Osteoblast (primary cell): ENCODE measurements at regions not wholly inside any gene's neighbourhood (a gene's known extent, or its start where the extent isn't known, plus 50 kb on each side); places are given as distances from the start of the nearest gene placed in this dataset.

Experiments used
- DNase-seq: peaks from one replicate; pipeline ENCODE4 v3.0.0; 2011; ENCODE audit warnings: low spot score, mixed read lengths; ENCODE audit not compliant: insufficient read length; ENCODE audit errors: missing footprints
- H2AFZ ChIP-seq: 2 replicates; pipeline ENCODE4 v1.6.0; 2011; ENCODE audit warnings: mild to moderate bottlenecking, low read length
- H3K27ac ChIP-seq: 2 replicates; pipeline ENCODE4 v1.5.1; 2011; ENCODE audit warnings: mild to moderate bottlenecking, low read depth, low read length, moderate library complexity
- H3K27me3 ChIP-seq: 2 replicates; pipeline ENCODE4 v1.6.0; 2012; ENCODE audit warnings: mild to moderate bottlenecking, control low read depth, inconsistent platforms, low read length, moderate library complexity; ENCODE audit not compliant: insufficient read depth
- H3K36me3 ChIP-seq: 2 replicates; pipeline ENCODE4 v1.5.1; 2011; ENCODE audit warnings: mild to moderate bottlenecking, low read length, control low read depth, moderate library complexity; ENCODE audit not compliant: insufficient read depth
- H3K4me1 ChIP-seq: 2 replicates; pipeline ENCODE4 v1.5.1; 2011; ENCODE audit warnings: mild to moderate bottlenecking, low read length, control low read depth, moderate library complexity; ENCODE audit not compliant: insufficient read depth
- H3K4me2 ChIP-seq: 2 replicates; pipeline ENCODE4 v1.6.0; 2011; ENCODE audit warnings: mild to moderate bottlenecking, low read length; ENCODE audit not compliant: insufficient read depth
- H3K4me3 ChIP-seq: fragments of 200-600 bp; sonication (generic); 3 replicates; pipeline ENCODE4 v1.5.1; 2012; ENCODE audit warnings: mild to moderate bottlenecking, low read length, inconsistent platforms; ENCODE audit not compliant: insufficient read depth
- H3K79me2 ChIP-seq: 2 replicates; pipeline ENCODE4 v1.6.0; 2012; ENCODE audit warnings: mild to moderate bottlenecking, low read length, control low read depth, inconsistent platforms; ENCODE audit not compliant: insufficient read depth
- H3K9me3 ChIP-seq: 2 replicates; pipeline ENCODE4 v1.5.1; 2011; ENCODE audit warnings: low read depth, low read length, control low read depth
- H4K20me1 ChIP-seq: 2 replicates; pipeline ENCODE4 v1.6.0; 2012; ENCODE audit warnings: mild to moderate bottlenecking, low read length, control low read depth; ENCODE audit not compliant: insufficient read depth
- CTCF ChIP-seq: IDR thresholded peaks from 2 replicates; pipeline ENCODE4 v1.5.1; 2011; ENCODE audit warnings: mild to moderate bottlenecking, low read depth, low read length, moderate library complexity; ENCODE audit errors: extremely low read depth

GRCh38 chr5:3216386-3216785, 379.2 kb upstream of the IRX1 start:
- no peak for DNase-seq

GRCh38 chr5:3214838-3215374, 380.7 kb upstream of the IRX1 start:
- Histone ChIP-seq H2AFZ (no peak overlapping the region), H3K36me3 (no peaks in the 10 kb centered on the region), H3K27me3 (no peaks in the 10 kb centered on the region), H3K79me2 (no peaks in the 10 kb centered on the region), H3K4me3 (no peak overlapping the region), H3K9me3 (no peaks in the 10 kb centered on the region), H3K27ac (no peak overlapping the region), H4K20me1 (no peaks in the 10 kb centered on the region), H3K4me2 (no peak overlapping the region), H3K4me1 (no peaks in the 10 kb centered on the region)
- DNase-seq = no peak
- no peak for TF ChIP-seq CTCF

More at GRCh38 chr5:3216386-3216785, 379.2 kb upstream of the IRX1 start:
- Histone ChIP-seq H3K36me3 (no peaks in the 10 kb centered on the region), H3K9me3 (no peaks in the 10 kb centered on the region), H3K4me2 (no peak overlapping the region), H3K27me3 (no peaks in the 10 kb centered on the region), H2AFZ (no peak overlapping the region), H4K20me1 (no peaks in the 10 kb centered on the region), H3K4me3 (no peak overlapping the region), H3K27ac (no peak overlapping the region), H3K79me2 (no peaks in the 10 kb centered on the region), H3K4me1 (no peaks in the 10 kb centered on the region)
- no peak for TF ChIP-seq CTCF

- H3K36me3 ChIP-seq = no peaks in the 10 kb centered on the region
- H3K79me2 ChIP-seq = no peaks in the 10 kb centered on the region
- no peak overlapping the region for H3K4me2 ChIP-seq
- H3K9me3 ChIP-seq = no peaks in the 10 kb centered on the region
- TF ChIP-seq CTCF = no peak
- no peak overlapping the region for H2AFZ ChIP-seq
- no peaks in the 10 kb centered on the region for H3K27me3 ChIP-seq
- H3K4me1 ChIP-seq = no peaks in the 10 kb centered on the region
- H3K4me3 ChIP-seq = no peak overlapping the region
- DNase-seq = no peak
- H3K27ac ChIP-seq = no peak overlapping the region
- no peaks in the 10 kb centered on the region for H4K20me1 ChIP-seq
Observed at GRCh38 chr5:3214396-3214795, 381.2 kb upstream of the IRX1 start.

GRCh38 chr5:3212869-3213268, 382.8 kb upstream of the IRX1 start:
- H3K27ac ChIP-seq = no peak overlapping the region
- no peaks in the 10 kb centered on the region for H3K4me1 ChIP-seq
- H3K79me2 ChIP-seq = no peaks in the 10 kb centered on the region
- no peak overlapping the region for H3K4me2 ChIP-seq
- no peak for TF ChIP-seq CTCF
- H4K20me1 ChIP-seq = no peaks in the 10 kb centered on the region
- H2AFZ ChIP-seq = no peak overlapping the region
- no peaks in the 10 kb centered on the region for H3K27me3 ChIP-seq
- no peak for DNase-seq
- no peak overlapping the region for H3K4me3 ChIP-seq
- no peaks in the 10 kb centered on the region for H3K36me3 ChIP-seq
- no peaks in the 10 kb centered on the region for H3K9me3 ChIP-seq
